Upper lobe of left lung (tissue), 4 donors: ENCODE measurements at regions not wholly inside any gene's neighbourhood (a gene's known extent, or its start where the extent isn't known, plus 50 kb on each side); places are given as distances from the start of the nearest gene placed in this dataset.

Experiments used
- CTCF ChIP-seq, 6 experiments: fragments of 450-650 bp in 4 of 6; fragments of 200-600 bp in 2 of 6; sonication (generic) in 2 of 6; IDR thresholded peaks; one replicate each; pipeline ENCODE4 v1.5.1; 2016 to 2019; ENCODE audit warnings: antibody characterized with exemption in 6 of 6
- EP300 ChIP-seq, 4 donors: sonication (generic); formaldehyde crosslinking; IDR thresholded peaks; one replicate each; pipeline ENCODE4 v1.5.1; 2017; ENCODE audit warnings: antibody characterized with exemption in 4 of 4, control low read depth in 2 of 4
- POLR2AphosphoS5 ChIP-seq, 2 donors: sonication (generic); formaldehyde crosslinking; IDR thresholded peaks; one replicate each; pipeline ENCODE4 v1.5.1; 2017; ENCODE audit warnings: antibody characterized with exemption in 2 of 2

- TF ChIP-seq CTCF (IDR thresholded peaks at IDR 0.05) = no peak
- no peak for TF ChIP-seq POLR2AphosphoS5 (IDR thresholded peaks at IDR 0.05)
- no peak for TF ChIP-seq EP300 (IDR thresholded peaks at IDR 0.05)
These were observed 362.9 kb upstream of the NFE2L3 start for GRCh38 chr7:25788961-25789620.
